Tongue (tissue), 1 donor: ENCODE measurements at regions not wholly inside any gene's neighbourhood (a gene's known extent, or its start where the extent isn't known, plus 50 kb on each side); places are given as distances from the start of the nearest gene placed in this dataset.
"Not testable (repeated sequence)": the region's sequence is repeated elsewhere in the genome, so short reads cannot be mapped to it uniquely, and the experiment has no call there.

Experiments
- DNase-seq: peaks from one replicate; pipeline ENCODE4 v3.0.0-alpha.2; 2015

- DNase-seq: peak; percentile 44
These were observed 382.6 kb downstream of the SMOC2 start for GRCh38 chr6:168823397-168824212.

- DNase-seq: no peak
These were observed 381.4 kb downstream of the SMOC2 start for GRCh38 chr6:168822376-168822775.

GRCh38 chr6:168819546-168819945 is 378.6 kb downstream of the SMOC2 start:
- DNase-seq: no peak

GRCh38 chr6:168817558-168818159 is 376.7 kb downstream of the SMOC2 start:
- no peak for DNase-seq

- DNase-seq: no peak
These were observed 374.2 kb downstream of the SMOC2 start for GRCh38 chr6:168815229-168815628.

DNA sequence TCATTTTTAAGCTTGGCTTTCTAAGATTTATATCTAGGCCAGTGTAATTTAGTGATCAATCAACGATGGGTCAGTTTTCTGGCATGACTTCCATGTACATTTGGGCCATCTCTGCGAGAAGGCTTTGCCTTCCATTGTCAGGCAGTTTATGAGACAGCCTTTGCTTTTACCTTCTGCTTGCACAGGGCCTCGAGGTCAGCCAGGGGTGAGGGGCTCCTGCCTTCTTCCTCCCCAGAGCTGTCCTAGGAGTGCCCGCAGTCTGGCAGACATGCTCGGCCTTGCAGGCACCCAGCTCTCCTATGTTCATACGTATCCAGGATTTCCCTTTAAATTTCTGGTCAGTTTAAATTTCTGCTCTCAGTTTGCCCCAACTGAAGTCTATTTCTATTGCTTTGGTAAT is 367.2 kb downstream of the SMOC2 start:
- no peak for DNase-seq

DNA sequence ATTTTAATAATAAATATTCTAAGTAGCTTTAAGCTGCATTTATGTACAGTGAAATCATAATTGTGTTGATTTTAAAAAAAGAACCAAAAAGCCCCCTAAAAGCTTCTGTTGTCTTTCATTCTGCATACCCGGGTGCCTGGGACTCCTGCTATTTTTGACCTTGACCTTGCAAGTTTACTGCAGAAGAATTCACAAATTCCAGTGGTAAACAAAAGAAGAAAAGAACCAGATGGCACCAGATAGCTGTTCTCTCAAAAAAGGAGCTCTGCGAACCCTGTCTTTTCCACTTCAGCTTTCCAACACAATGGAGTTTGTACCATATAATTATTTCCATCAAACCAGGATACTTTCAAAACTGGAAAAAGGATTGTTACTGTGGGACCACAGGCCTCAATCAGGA is 363.3 kb downstream of the SMOC2 start:
- DNase-seq: no peak

DNA sequence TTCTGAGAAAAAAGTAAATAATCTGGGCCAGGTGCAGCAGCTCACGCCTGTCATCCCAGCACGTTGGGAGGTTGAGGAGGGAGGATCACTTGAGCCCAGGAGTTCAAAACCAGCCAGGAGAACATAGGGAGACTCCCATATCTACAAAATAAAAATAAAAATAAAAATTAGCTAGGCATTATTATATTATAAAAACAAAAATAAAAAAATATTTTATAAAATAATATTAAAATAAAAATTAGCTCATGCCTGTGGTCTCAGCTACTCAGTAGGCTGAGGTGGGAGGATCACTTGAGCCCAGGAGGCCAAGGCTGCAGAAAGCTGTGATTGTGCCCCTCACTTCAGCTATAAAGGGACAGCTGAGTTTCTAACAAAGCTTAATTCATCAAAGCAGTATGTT is 362.9 kb downstream of the SMOC2 start:
- no peak for DNase-seq

DNA sequence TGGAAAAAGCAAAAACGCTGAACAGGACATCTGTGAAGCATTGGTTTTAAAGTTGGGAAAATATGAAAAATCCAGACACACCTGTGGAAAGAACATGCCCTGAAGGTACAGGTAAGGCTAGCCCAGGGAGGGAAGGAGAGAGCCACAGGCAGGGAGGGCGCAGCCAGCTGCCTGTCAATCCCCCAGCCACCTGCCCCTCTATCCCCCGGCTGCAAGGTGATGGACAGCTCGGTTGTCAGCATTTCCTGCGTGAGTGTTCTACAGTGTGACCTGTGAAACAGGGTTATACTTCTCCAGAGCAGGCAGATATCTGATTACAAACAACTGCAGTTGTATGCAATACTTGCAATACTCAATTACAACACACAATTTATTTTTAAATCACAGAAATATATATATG is 358.1 kb downstream of the SMOC2 start:
- no peak for DNase-seq

GRCh38 chr6:168796106-168796505 is 355.1 kb downstream of the SMOC2 start:
- DNase-seq: no peak

GRCh38 chr6:168795611-168796010 is 354.6 kb downstream of the SMOC2 start:
- not testable (repeated sequence) for DNase-seq

GRCh38 chr6:168794491-168794890 is 353.5 kb downstream of the SMOC2 start:
- DNase-seq: no peak

GRCh38 chr6:168793649-168794048 is 352.7 kb downstream of the SMOC2 start:
- DNase-seq: no peak

GRCh38 chr6:168791917-168792316 is 350.9 kb downstream of the SMOC2 start:
- peak; percentile 10 for DNase-seq

GRCh38 chr6:168789699-168790098 is 348.7 kb downstream of the SMOC2 start:
- no peak for DNase-seq

GRCh38 chr6:168785720-168786511 is 344.9 kb downstream of the SMOC2 start:
- no peak for DNase-seq

DNA sequence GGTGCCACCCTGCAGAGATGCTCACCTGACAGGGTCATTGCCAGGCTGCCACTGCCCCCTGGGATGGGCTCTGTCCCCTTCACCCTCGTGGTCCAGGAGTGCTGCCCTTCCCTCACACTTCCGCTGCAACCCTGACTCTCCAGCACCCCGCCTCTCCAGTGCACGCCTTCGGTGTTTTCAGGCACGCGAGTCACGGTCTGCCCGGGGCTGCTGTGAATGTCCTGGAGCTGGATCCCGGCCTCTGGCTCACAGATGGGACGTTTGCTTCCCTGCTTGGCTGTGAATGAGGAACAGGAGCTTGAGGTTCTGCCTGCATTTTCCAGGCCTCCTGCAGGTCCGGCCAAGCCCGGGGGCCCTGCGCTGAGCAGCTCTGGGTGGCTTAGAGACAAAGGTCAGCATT is 343.4 kb downstream of the SMOC2 start:
- peak; percentile 7 for DNase-seq

DNA sequence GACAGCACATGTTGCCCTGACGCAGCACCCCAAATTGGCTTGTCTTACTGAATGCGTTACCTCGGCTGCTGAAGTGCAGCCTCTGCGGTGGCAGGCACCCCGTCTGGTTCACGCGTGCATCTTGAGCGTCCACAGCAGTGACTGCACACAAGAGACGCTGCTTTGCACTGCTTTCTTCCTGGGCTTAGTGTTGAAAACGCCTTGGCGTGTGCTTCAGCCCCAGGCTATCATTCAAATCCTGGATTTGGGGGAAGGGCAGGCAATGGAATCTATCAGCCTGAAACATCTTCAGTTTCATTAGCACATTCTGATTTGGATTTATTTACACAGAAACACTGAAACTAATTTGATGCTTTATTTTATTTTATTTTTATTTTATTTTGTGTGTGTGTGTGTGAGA is 342.7 kb downstream of the SMOC2 start:
- no peak for DNase-seq

GRCh38 chr6:168782187-168782751 is 341.3 kb downstream of the SMOC2 start:
- peak; percentile 43 for DNase-seq

- DNase-seq: peak; percentile 53
These were observed 337.2 kb downstream of the SMOC2 start for GRCh38 chr6:168778201-168778600.

- DNase-seq: no peak
These were observed 333.4 kb downstream of the SMOC2 start for GRCh38 chr6:168774381-168774780.

- no peak for DNase-seq
These were observed 332.8 kb downstream of the SMOC2 start for GRCh38 chr6:168773788-168774187.

DNA sequence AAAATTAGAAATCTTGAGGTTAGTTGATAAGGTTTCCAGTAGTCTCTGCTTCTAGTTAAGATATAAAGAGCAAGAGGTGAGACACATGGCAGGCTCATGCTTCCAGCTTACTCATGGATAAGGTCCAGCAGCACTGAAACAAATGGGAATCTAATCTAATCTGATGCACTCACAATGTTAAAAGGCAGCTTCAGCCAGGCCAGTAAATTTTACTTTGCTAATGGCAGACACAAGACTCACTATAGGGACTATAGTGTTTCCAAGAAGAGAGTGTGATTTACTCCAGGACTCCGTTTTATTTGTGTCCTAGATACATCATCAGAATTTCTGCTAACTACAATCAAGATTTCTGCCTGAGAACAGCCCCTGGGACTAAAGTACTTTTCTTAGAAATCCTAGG is 324.8 kb downstream of the SMOC2 start:
- DNase-seq: peak; percentile 21
